ENCODE measurements at regions not wholly inside any gene's neighbourhood (a gene's known extent, or its start where the extent isn't known, plus 50 kb on each side); places are given as distances from the start of the nearest gene placed in this dataset.
"Not testable (repeated sequence)": the region's sequence is repeated elsewhere in the genome, so short reads cannot be mapped to it uniquely, and the experiment has no call there.

- no peak for TF ChIP-seq JUND (IDR thresholded peaks at IDR 0.05; ENCODE audit: low read depth)
- no peak for DNase-seq (ENCODE audit: low read depth in 1 of 2, low spot score in 1 of 2)
- in situ Hi-C loops (cut with HindIII; ENCODE audit: low pct_unique_long_range_greater_than_20kb, low sequenced_read_pairs), result no loop called here
Measured at GRCh38 chr21:33136847-33137502, 67.0 kb downstream of the OLIG1 start.

GRCh38 chr21:33139084-33139483 is 69.1 kb downstream of the OLIG1 start:
- in situ Hi-C loops (cut with HindIII; ENCODE audit: low pct_unique_long_range_greater_than_20kb, low sequenced_read_pairs), result no loop called here
- no peak for DNase-seq (ENCODE audit: low read depth in 1 of 2, low spot score in 1 of 2)
- no peak for TF ChIP-seq JUND (IDR thresholded peaks at IDR 0.05; ENCODE audit: low read depth)

GRCh38 chr21:33140288-33140687 is 70.3 kb downstream of the OLIG1 start:
- no peak for DNase-seq (ENCODE audit: low read depth in 1 of 2, low spot score in 1 of 2)
- TF ChIP-seq JUND (IDR thresholded peaks at IDR 0.05; ENCODE audit: low read depth), result no peak
- in situ Hi-C loops (cut with HindIII; ENCODE audit: low pct_unique_long_range_greater_than_20kb, low sequenced_read_pairs), result no loop called here

GRCh38 chr21:33146467-33146866 is 76.5 kb downstream of the OLIG1 start:
- DNase-seq (ENCODE audit: low read depth in 1 of 2, low spot score in 1 of 2), result no peak
- no peak for TF ChIP-seq JUND (IDR thresholded peaks at IDR 0.05; ENCODE audit: low read depth)
- in situ Hi-C loops (cut with HindIII; ENCODE audit: low pct_unique_long_range_greater_than_20kb, low sequenced_read_pairs), result no loop called here

- in situ Hi-C loops (cut with HindIII; ENCODE audit: low pct_unique_long_range_greater_than_20kb, low sequenced_read_pairs), result no loop called here
- DNase-seq (ENCODE audit: low read depth in 1 of 2, low spot score in 1 of 2), result no peak
- TF ChIP-seq JUND (IDR thresholded peaks at IDR 0.05; ENCODE audit: low read depth), result no peak
Measured at GRCh38 chr21:33149181-33149580, 79.2 kb downstream of the OLIG1 start.

- in situ Hi-C loops (cut with HindIII; ENCODE audit: low pct_unique_long_range_greater_than_20kb, low sequenced_read_pairs); DNase-seq (ENCODE audit: low read depth in 1 of 2, low spot score in 1 of 2): not testable (repeated sequence)
Measured at GRCh38 chr21:33150968-33151367, 78.8 kb upstream of the IFNAR2 start.

- no peak for DNase-seq (ENCODE audit: low read depth in 1 of 2, low spot score in 1 of 2)
- no peak for TF ChIP-seq JUND (IDR thresholded peaks at IDR 0.05; ENCODE audit: low read depth)
- in situ Hi-C loops (cut with HindIII; ENCODE audit: low pct_unique_long_range_greater_than_20kb, low sequenced_read_pairs), result no loop called here
Measured at GRCh38 chr21:33151941-33152731, 77.6 kb upstream of the IFNAR2 start.

- in situ Hi-C loops (cut with HindIII; ENCODE audit: low pct_unique_long_range_greater_than_20kb, low sequenced_read_pairs), result no loop called here
- no peak for DNase-seq (ENCODE audit: low read depth in 1 of 2, low spot score in 1 of 2)
- no peak for TF ChIP-seq JUND (IDR thresholded peaks at IDR 0.05; ENCODE audit: low read depth)
Measured at GRCh38 chr21:33152732-33153130, 77.0 kb upstream of the IFNAR2 start.

- in situ Hi-C loops (cut with HindIII; ENCODE audit: low pct_unique_long_range_greater_than_20kb, low sequenced_read_pairs), result no loop called here
- DNase-seq (ENCODE audit: low read depth in 1 of 2, low spot score in 1 of 2), result no peak
- no peak for TF ChIP-seq JUND (IDR thresholded peaks at IDR 0.05; ENCODE audit: low read depth)
Measured at GRCh38 chr21:33155005-33155404, 74.7 kb upstream of the IFNAR2 start.

GRCh38 chr21:33155422-33155821 is 74.3 kb upstream of the IFNAR2 start:
- no peak for DNase-seq (ENCODE audit: low read depth in 1 of 2, low spot score in 1 of 2)
- no peak for TF ChIP-seq JUND (IDR thresholded peaks at IDR 0.05; ENCODE audit: low read depth)
- in situ Hi-C loops (cut with HindIII; ENCODE audit: low pct_unique_long_range_greater_than_20kb, low sequenced_read_pairs), result no loop called here

GRCh38 chr21:33157303-33157702 is 72.4 kb upstream of the IFNAR2 start:
- DNase-seq (ENCODE audit: low read depth in 1 of 2, low spot score in 1 of 2), result peak in 1 of 2 experiments; percentile 48
- in situ Hi-C loops (cut with HindIII; ENCODE audit: low pct_unique_long_range_greater_than_20kb, low sequenced_read_pairs), result no loop called here
- TF ChIP-seq JUND (IDR thresholded peaks at IDR 0.05; ENCODE audit: low read depth), result no peak

GRCh38 chr21:33158654-33159053 is 71.1 kb upstream of the IFNAR2 start:
- no peak for DNase-seq (ENCODE audit: low read depth in 1 of 2, low spot score in 1 of 2)
- in situ Hi-C loops (cut with HindIII; ENCODE audit: low pct_unique_long_range_greater_than_20kb, low sequenced_read_pairs), result no loop called here
- TF ChIP-seq JUND (IDR thresholded peaks at IDR 0.05; ENCODE audit: low read depth), result no peak

GRCh38 chr21:33162436-33162951 is 67.2 kb upstream of the IFNAR2 start:
- in situ Hi-C loops (cut with HindIII; ENCODE audit: low pct_unique_long_range_greater_than_20kb, low sequenced_read_pairs), result no loop called here
- DNase-seq (ENCODE audit: low read depth in 1 of 2, low spot score in 1 of 2), result no peak
- no peak for TF ChIP-seq JUND (IDR thresholded peaks at IDR 0.05; ENCODE audit: low read depth)
